HG03060 (cell line): ENCODE measurements at regions not wholly inside any gene's neighbourhood (a gene's known extent, or its start where the extent isn't known, plus 50 kb on each side); places are given as distances from the start of the nearest gene placed in this dataset.

Experiments used
- ATAC-seq: cut with Tn5 transposase; IDR thresholded peaks from one replicate; pipeline ENCODE4 v1.9.1; 2021; ENCODE audit warnings: low read depth, moderate number of reproducible peaks; ENCODE audit not compliant: unreplicated experiment

DNA sequence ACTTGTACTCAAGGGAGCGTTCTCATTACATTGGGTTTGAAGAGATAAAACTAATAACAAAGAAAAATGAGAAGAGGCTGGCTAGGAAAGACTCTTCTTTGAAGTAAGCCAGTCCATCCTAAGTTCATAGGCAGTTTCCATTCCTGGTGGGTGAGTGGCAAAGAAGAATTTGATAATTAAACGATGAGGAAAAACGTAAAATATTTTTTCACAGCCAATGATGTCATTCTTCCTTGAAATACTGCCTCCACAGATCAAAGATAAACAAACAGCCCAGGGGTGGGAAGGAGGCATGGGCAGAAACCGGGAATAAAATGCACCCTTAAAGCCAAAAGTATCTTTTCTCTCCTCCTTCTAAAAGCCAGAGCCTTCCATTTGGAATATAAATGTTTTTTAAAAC is 346.6 kb downstream of the PMP22 start:
- ATAC-seq, result no peak

DNA sequence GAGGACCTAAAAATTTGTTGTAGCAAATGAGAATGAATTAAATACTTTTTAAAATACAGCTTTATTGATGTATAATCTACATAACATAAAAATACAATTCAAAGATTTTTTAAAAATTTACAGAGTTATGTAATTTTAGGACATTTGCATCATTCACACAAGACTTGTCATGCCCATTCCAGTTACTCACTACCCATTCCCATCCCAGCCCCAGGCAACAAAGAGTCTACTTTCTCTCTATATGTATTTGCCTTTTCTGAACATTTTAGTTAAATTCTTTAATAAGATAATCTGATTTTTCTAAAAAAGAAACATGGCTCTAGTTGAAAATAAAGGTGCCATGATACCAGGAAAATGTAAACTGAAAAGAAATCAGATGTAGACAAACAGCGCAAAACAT is 354.2 kb downstream of the PMP22 start:
- no peak for ATAC-seq

- ATAC-seq, result no peak
These were observed 360.7 kb downstream of the PMP22 start for GRCh38 chr17:14904386-14904785.

DNA sequence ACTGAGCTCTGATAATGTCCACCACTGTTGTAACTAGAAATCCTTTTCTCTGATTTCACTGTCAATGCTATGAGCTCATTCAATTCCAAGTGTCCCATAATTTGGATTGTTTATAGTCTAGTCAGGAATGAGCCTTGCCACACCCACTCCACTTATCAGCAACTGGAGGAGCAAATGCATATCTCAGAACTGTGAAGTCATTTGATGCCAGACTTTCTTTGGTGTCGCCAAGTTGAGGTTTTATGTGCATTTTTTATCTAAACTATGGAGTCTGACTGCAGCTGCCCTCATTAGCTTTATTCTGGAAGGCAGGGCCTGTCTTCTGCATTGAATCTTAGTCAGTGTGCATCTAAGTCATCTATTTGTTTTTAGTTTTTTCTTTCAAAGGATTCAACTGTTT is 361.3 kb downstream of the PMP22 start:
- no peak for ATAC-seq

DNA sequence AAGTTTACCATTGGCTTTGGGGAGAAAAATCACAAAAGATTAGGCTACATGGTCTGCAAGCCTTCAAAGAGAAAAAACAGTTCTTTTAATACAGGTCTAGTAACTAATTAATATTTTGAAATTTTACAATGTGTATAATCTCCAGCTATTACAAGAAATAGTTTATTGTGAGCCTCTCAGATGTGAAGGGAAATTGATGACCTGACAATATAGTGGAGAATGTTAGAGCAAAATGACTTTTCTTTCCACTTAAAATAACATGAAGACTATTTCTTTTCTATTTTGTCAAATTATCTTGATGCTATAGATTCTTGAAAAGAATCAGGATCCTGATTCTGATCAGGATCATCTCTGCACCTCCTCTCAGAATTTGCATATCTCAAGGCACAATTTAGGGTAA is 362.3 kb downstream of the PMP22 start:
- no peak for ATAC-seq

DNA sequence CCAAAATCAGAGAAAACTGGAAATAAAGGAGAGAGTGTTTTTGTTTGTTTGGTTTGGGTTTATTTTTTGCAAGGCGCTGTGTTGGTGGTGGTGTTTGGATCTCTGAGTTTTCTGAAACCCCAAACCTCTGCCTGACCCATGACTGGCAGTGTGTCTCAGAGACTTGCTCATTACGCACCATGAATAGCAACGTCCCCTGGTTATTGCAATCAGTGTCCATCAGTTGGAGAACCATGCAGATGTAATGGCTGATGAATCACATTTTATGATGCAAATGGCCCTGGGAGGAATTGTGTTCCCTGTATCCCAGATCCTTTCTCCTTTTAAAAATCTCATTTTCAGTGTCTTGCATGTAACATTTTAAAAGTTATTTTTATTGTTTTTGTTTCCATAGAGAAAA is 362.8 kb downstream of the PMP22 start:
- ATAC-seq, result no peak

DNA sequence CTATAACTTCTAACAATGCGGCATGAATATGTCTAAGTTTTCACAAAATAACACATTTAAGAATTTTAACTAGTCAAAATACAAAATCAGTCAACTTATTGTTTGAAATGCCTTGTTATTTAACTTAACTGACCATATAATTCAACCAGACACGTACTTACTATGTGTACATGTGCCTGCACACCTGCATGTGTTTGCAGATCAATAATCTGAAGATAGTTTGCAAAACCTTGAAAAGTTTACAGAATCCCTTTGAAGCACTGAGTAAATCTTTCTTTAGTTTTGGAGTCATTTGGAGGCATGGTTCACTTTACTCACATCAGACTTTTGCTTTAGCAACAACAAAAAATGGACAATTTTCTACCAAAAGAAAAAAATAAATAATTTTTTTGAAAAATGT is 363.8 kb downstream of the PMP22 start:
- ATAC-seq, result no peak

DNA sequence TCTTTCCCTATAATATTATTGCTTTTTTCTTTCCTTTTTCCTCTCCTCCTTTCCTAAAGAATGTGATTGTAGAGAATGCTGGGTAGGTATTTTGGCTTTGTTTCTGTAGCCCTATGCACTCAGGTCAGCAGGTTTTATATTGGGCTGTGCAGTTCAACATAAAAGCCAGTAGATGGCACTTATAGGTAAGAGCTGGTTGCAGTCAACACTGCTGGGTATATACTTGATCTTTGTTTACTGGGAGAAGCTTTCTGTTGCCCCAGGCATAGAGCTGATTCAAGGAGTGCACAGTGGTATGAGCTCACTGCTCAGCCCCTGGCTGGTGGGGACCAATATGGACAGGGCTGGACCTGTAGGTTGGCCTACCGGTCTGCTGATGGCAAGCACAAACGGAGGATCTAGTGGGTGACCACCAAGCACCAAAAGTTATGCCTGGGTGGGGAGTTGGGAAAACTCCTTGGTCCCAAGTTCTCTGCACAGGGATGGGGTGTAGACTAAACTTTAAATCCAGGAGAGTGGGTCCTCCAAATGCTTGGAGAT is 378.9 kb downstream of the PMP22 start:
- no peak for ATAC-seq

DNA sequence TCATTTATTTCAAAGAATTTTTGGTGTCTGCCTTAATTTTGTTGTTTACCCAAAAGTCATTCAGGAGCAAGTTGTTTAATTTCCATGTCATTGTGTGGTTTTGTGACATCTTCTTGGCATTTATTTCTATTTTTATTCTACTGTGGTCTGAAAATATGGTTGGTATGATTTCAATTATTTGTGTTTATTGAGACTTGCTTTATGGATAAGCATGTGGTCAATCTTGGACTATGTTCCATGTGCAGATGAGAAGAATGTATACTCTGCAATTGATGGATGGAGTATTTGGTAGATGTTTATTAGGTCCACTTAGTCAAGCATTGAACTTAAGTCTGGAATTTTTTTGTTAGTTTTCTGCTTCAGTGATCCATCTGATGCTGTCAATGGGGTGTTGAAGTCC is 383.0 kb downstream of the PMP22 start:
- ATAC-seq, result no peak

DNA sequence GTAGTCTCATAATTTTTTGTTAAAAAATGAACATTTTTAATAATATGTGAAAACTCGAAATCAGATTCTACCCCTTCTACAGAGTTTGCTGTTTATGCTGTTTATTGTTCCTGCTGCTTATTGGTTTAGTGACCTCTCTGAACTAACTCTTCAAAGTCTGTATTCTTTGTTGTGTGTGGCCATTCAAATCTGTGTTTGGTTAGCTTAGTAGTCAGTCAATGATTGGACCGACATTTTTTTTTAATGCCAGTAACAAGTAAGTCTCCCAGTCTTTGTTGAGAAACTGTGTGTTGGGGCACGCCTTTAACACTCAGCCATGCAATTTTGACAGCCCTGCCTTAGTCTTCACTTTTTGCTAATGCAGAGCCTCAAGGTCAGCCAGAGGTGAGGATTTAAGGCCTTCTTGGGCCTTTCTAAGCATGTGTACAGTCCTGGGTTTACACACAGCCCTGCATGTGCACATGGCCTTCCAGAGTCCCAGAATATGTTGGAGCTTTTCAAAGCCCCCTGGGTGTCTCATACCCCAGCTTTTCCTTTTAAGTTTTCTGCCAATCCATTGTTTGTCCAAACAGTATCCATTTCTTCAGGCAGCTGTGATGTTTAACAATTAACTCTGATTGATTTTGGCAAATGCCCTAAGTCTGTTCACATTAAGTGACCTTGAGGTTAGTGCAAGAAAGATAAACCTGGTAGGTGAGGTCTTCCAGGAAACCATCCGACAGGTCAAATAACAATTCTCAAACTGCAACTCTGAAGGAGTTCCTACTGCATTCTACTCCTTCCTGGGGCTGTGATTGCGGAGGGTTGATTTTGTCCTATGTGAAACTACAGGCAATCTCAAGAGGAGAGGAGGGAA is 389.3 kb downstream of the PMP22 start:
- no peak for ATAC-seq

GRCh38 chr17:14873996-14874395 is 391.1 kb downstream of the PMP22 start:
- ATAC-seq, result no peak

DNA sequence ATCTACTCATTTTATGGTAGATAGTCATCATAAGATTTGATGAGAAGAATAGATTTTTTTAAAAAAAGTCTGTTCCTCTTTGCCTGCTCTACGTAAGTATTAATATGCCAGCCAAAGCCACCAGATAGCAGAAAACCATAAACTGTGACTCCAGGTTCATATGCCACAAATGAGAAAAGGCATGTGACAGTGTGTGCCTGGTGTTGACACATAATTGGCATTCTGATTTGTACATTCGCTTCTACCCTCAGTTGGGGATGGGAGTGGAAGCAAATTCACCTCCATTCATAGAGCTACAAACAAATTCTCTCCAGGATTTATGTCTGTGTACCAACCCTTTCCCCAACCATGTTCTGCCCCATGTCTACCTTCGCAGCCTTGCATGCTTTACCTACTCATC is 391.6 kb downstream of the PMP22 start:
- ATAC-seq, result no peak

DNA sequence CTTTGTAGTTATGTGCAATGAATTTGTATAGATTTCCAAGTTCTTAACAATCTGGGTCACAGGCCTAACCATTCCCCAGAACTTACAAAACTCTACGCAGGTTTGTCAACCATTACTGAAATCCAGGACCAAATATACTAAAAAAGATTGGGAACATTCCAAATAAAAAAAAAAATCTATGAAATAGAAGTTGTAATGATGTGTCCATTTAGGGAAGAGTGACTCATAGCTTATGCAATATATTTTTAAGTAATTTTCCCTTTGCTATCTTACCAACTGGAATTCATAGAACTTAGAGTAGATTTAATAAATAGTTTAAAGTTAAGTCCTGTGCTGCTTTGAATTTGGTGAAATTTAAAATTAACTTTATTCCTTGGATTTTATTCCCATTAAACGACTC is 393.2 kb downstream of the PMP22 start:
- no peak for ATAC-seq

DNA sequence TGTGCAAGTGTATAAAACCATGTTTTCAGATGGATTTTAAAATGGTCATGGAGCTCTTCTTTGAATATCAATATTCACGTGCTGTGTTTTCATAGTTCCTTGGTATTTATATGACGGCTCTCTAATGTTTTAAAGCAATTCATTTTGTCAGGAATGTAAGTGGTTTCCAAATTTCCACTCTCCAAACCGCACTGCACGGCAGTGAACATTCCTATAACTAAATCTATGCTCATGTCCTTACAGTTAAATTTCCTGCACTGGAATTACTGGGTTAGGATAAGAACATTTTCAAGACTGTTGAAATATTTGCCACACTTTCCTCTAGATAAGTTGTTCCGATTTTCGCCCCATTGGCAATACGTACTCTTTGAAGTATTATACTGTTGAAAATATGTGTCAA is 398.9 kb downstream of the PMP22 start:
- no peak for ATAC-seq

DNA sequence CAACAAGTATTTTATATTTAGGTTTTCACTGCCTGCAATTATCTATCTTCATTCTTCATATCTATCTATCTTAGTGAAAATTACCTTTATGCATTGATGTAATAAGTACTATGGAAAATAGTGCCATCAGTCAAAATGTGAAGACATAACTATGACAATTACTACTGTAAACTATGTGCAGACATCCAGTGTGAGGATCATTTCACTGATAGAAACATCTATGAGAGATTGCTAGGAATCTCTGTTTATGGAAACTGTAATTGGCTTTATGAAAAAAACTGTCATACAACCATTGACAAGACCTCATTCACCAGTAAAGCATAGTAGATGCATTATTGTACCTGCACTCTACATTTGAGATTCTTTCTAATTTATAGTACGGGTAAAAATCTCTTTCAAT is 401.0 kb downstream of the PMP22 start:
- ATAC-seq, result no peak

DNA sequence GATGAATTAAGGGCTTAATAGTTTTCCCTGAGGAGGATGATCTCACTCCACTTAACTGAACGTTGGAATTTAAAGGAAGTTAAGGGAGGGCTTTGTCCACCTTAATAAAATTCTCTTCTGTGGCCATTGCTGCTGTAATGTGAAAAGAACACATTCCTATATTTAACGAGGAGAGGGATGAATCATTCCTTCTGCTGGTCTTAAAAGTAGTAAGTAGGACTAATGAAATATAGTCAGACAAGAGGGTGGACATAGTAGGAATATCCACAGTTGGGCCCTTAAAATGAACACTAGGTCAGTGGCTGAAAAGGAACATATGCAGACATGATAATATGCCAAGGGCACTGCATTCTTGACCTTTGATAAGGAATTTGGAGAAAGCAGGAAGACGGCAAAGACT is 405.6 kb downstream of the PMP22 start:
- ATAC-seq, result no peak

DNA sequence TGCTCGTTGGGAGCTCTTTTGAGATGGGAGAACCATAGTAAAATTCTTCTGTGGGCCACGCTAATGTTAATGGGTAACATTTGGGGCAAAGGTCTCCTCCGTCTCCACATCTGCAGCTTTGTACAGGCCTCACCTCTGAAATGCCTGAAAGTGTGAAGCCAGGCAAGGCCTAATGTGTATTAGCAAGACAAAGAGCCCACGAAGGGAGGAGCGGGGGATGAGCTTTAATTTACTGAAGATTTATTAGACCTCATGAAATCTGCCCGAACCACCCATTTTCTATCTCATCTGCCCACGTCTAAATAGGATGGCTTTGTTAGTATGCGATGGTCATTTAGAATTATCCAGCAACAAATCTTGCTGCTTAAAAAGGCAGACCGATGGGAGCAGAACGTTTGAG is 408.9 kb downstream of the PMP22 start:
- no peak for ATAC-seq

GRCh38 chr17:14854691-14855090 is 410.4 kb downstream of the PMP22 start:
- no peak for ATAC-seq

GRCh38 chr17:14845591-14846281 is 419.4 kb downstream of the PMP22 start:
- no peak for ATAC-seq

DNA sequence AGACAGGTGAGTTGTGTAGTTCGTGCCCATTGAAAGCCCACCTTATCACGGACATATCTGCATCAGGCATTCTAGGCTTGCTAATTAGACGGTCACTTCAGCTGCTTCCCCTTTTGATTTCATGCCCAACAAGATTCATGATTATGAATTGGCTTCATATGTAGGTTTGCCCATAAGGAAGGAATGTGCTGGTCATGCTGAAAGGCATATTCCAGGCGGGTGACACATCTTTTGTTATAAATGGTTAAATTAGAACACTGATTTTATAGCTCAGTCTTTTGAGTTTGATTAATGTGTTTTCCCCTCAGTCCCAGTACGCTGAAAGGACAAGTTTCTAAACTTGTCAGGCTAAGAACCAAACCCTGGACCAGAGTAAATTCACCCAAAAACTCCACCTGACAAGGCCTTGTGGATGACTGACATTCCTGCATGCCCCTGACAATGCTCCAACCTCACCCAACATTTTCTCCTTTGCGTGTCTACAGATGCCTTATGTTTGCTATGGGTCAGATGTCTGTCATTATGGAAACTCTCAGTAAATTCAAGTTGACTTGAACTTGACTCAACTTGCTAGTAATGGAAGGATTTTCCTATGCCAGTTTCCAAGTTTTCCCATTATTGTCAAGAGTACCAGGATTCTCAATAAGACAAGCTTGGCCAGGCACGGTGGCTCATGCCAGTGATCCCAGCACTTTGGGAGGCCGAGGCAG is 421.9 kb downstream of the PMP22 start:
- ATAC-seq, result no peak

GRCh38 chr17:14840616-14841231 is 424.4 kb downstream of the PMP22 start:
- no peak for ATAC-seq
